Neural progenitor cell (in vitro differentiated cells): ENCODE measurements at regions not wholly inside any gene's neighbourhood (a gene's known extent, or its start where the extent isn't known, plus 50 kb on each side); places are given as distances from the start of the nearest gene placed in this dataset.

ENCODE experiments used
- DNase-seq: peaks from one replicate; pipeline ENCODE4 v3.0.0-alpha.2; 2016; ENCODE audit warnings: low spot score
- H2AFZ ChIP-seq: fragments of 200-600 bp; sonication (generic); replicated peaks from 2 replicates; pipeline ENCODE4 v1.6.1; 2016; ENCODE audit warnings: antibody characterized with exemption
- H3F3A ChIP-seq: fragments of 200-600 bp; sonication (generic); 2 replicates; pipeline ENCODE4 v1.6.1; 2016; ENCODE audit warnings: antibody characterized with exemption, low read depth
- H3K27ac ChIP-seq: fragments of 200-600 bp; sonication (generic); 2 replicates; pipeline ENCODE4 v1.5.1; 2016; ENCODE audit warnings: mild to moderate bottlenecking
- H3K27me3 ChIP-seq: fragments of 200-600 bp; sonication (generic); 2 replicates; pipeline ENCODE4 v1.6.1; 2016; ENCODE audit warnings: mild to moderate bottlenecking, moderate library complexity
- H3K36me3 ChIP-seq: fragments of 200-600 bp; sonication (generic); 2 replicates; pipeline ENCODE4 v1.5.1; 2016
- H3K4me1 ChIP-seq: fragments of 200-600 bp; sonication (generic); 2 replicates; pipeline ENCODE4 v1.6.1; 2016; ENCODE audit warnings: mixed run types
- H3K4me2 ChIP-seq: fragments of 200-600 bp; sonication (generic); 2 replicates; pipeline ENCODE4 v1.6.1; 2016
- H3K4me3 ChIP-seq: fragments of 200-600 bp; sonication (generic); 2 replicates; pipeline ENCODE4 v1.5.1; 2016
- H3K79me2 ChIP-seq: fragments of 200-600 bp; sonication (generic); 2 replicates; pipeline ENCODE4 v1.6.1; 2016; ENCODE audit warnings: low read depth
- H3K9ac ChIP-seq: fragments of 200-600 bp; sonication (generic); 2 replicates; pipeline ENCODE4 v1.6.1; 2016
- H3K9me3 ChIP-seq: fragments of 200-600 bp; sonication (generic); 2 replicates; pipeline ENCODE4 v1.5.1; 2016; ENCODE audit warnings: low read depth
- H4K20me1 ChIP-seq: fragments of 200-600 bp; sonication (generic); 2 replicates; pipeline ENCODE4 v1.6.1; 2016; ENCODE audit warnings: low read depth
- H3K27ac Mint-ChIP-seq: 3 replicates; pipeline ENCODE4 v1.8.0; 2021; ENCODE audit warnings: mixed read lengths
- H3K27me3 Mint-ChIP-seq: 2 replicates; pipeline ENCODE4 v1.8.0; 2022; ENCODE audit warnings: low read depth, mild to moderate bottlenecking, inconsistent platforms, moderate library complexity, mixed read lengths; ENCODE audit not compliant: insufficient read depth
- H3K36me3 Mint-ChIP-seq: 3 replicates; pipeline ENCODE4 v1.8.0; 2021; ENCODE audit warnings: mixed read lengths
- H3K4me1 Mint-ChIP-seq: 3 replicates; pipeline ENCODE4 v1.8.0; 2021; ENCODE audit warnings: mixed read lengths
- H3K4me3 Mint-ChIP-seq: 3 replicates; pipeline ENCODE4 v1.8.0; 2021; ENCODE audit warnings: mild to moderate bottlenecking, moderate library complexity, mixed read lengths
- H3K9me3 Mint-ChIP-seq: 3 replicates; pipeline ENCODE4 v1.8.0; 2020; ENCODE audit warnings: mixed read lengths
- CTCF ChIP-seq: fragments of 200-600 bp; sonication (generic); IDR thresholded peaks from 2 replicates; pipeline ENCODE4 v1.5.1; 2017; ENCODE audit warnings: antibody characterized with exemption, mild to moderate bottlenecking
- EZH2 ChIP-seq: fragments of 200-600 bp; sonication (generic); IDR thresholded peaks from 2 replicates; pipeline ENCODE4 v1.6.1; 2017; ENCODE audit warnings: antibody characterized with exemption, mild to moderate bottlenecking, moderate library complexity
- EZH2phosphoT487 ChIP-seq: fragments of 200-600 bp; sonication (generic); IDR thresholded peaks from 2 replicates; pipeline ENCODE4 v1.6.1; 2017; ENCODE audit warnings: antibody characterized with exemption

- no peak overlapping the region for H3K27ac ChIP-seq
- H3K27ac Mint-ChIP-seq, result no peak overlapping the region
- no peak overlapping the region for H3K4me3 Mint-ChIP-seq
- no peak for DNase-seq
- H3K9ac ChIP-seq, result no peak overlapping the region
- no peak overlapping the region for H2AFZ ChIP-seq
- TF ChIP-seq EZH2 (no peak), CTCF (no peak), EZH2phosphoT487 (no peak)
- H3K4me1 Mint-ChIP-seq, result no peaks in the 10 kb centered on the region
- no peaks in the 10 kb centered on the region for H3K27me3 ChIP-seq
- no peaks in the 10 kb centered on the region for H3K27me3 Mint-ChIP-seq
- no peaks in the 10 kb centered on the region for H3K36me3 Mint-ChIP-seq
- no peaks in the 10 kb centered on the region for H4K20me1 ChIP-seq
- H3K4me2 ChIP-seq, result no peak overlapping the region
- H3K9me3 Mint-ChIP-seq, result no peaks in the 10 kb centered on the region
- H3K79me2 ChIP-seq, result no peaks in the 10 kb centered on the region
- no peaks in the 10 kb centered on the region for H3K36me3 ChIP-seq
- no peak overlapping the region for H3K4me3 ChIP-seq
- no peaks in the 10 kb centered on the region for H3K4me1 ChIP-seq
- H3K9me3 ChIP-seq, result no peaks in the 10 kb centered on the region
- H3F3A ChIP-seq, result no peaks in the 10 kb centered on the region
These were observed 184.6 kb upstream of the NBEA start for GRCh38 chr13:34757441-34757840.

GRCh38 chr13:34758628-34759027, 183.4 kb upstream of the NBEA start:
- Histone ChIP-seq H3F3A (no peaks in the 10 kb centered on the region), H3K27me3 (no peaks in the 10 kb centered on the region), H3K4me2 (no peak overlapping the region), H3K36me3 (no peaks in the 10 kb centered on the region), H3K9ac (no peak overlapping the region), H3K27ac (no peak overlapping the region), H3K4me3 (no peak overlapping the region), H4K20me1 (no peaks in the 10 kb centered on the region), H3K4me1 (no peaks in the 10 kb centered on the region), H3K79me2 (no peaks in the 10 kb centered on the region), H2AFZ (no peak overlapping the region), H3K9me3 (no peaks in the 10 kb centered on the region)
- Mint-ChIP-seq H3K27ac (no peak overlapping the region), H3K4me1 (no peaks in the 10 kb centered on the region), H3K9me3 (no peaks in the 10 kb centered on the region), H3K36me3 (no peaks in the 10 kb centered on the region), H3K27me3 (peaks cover 1% of the 10 kb centered on the region), H3K4me3 (no peak overlapping the region)
- no peak for DNase-seq
- TF ChIP-seq EZH2 (no peak), CTCF (no peak), EZH2phosphoT487 (no peak)

GRCh38 chr13:34762312-34762711, 179.8 kb upstream of the NBEA start:
- Mint-ChIP-seq H3K4me1 (no peaks in the 10 kb centered on the region), H3K27me3 (peaks cover 3% of the 10 kb centered on the region), H3K36me3 (no peaks in the 10 kb centered on the region), H3K9me3 (no peaks in the 10 kb centered on the region), H3K27ac (no peak overlapping the region), H3K4me3 (no peak overlapping the region)
- H4K20me1 ChIP-seq, result no peaks in the 10 kb centered on the region
- no peak overlapping the region for H3K27ac ChIP-seq
- no peak for TF ChIP-seq CTCF
- no peak for TF ChIP-seq EZH2phosphoT487
- no peak for TF ChIP-seq EZH2
- H3K9ac ChIP-seq, result no peak overlapping the region
- no peaks in the 10 kb centered on the region for H3K4me1 ChIP-seq
- no peaks in the 10 kb centered on the region for H3K9me3 ChIP-seq
- no peak overlapping the region for H2AFZ ChIP-seq
- H3K36me3 ChIP-seq, result no peaks in the 10 kb centered on the region
- H3K27me3 ChIP-seq, result no peaks in the 10 kb centered on the region
- no peak overlapping the region for H3K4me3 ChIP-seq
- DNase-seq, result no peak
- H3F3A ChIP-seq, result no peaks in the 10 kb centered on the region
- H3K79me2 ChIP-seq, result no peaks in the 10 kb centered on the region
- no peak overlapping the region for H3K4me2 ChIP-seq

- Mint-ChIP-seq H3K27ac (no peak overlapping the region), H3K27me3 (peaks cover 3% of the 10 kb centered on the region), H3K4me3 (no peak overlapping the region), H3K36me3 (no peaks in the 10 kb centered on the region), H3K9me3 (no peaks in the 10 kb centered on the region), H3K4me1 (no peaks in the 10 kb centered on the region)
- Histone ChIP-seq H2AFZ (no peak overlapping the region), H3K9ac (no peak overlapping the region), H3K4me1 (no peaks in the 10 kb centered on the region), H3K4me2 (no peak overlapping the region), H3K9me3 (no peaks in the 10 kb centered on the region), H3K4me3 (no peak overlapping the region), H3F3A (no peaks in the 10 kb centered on the region), H4K20me1 (no peaks in the 10 kb centered on the region), H3K27me3 (no peaks in the 10 kb centered on the region), H3K27ac (no peak overlapping the region), H3K36me3 (no peaks in the 10 kb centered on the region), H3K79me2 (no peaks in the 10 kb centered on the region)
- no peak for DNase-seq
- TF ChIP-seq EZH2, result no peak
- no peak for TF ChIP-seq CTCF
- no peak for TF ChIP-seq EZH2phosphoT487
These were observed 177.8 kb upstream of the NBEA start for GRCh38 chr13:34764246-34764645.
